GM12872 (cell line): ENCODE measurements at regions not wholly inside any gene's neighbourhood (a gene's known extent, or its start where the extent isn't known, plus 50 kb on each side); places are given as distances from the start of the nearest gene placed in this dataset.

ENCODE experiments used
- TF ChIP-seq, protein P1 (sequence below): IDR thresholded peaks from 3 replicates; pipeline ENCODE4 v1.5.1; 2011; ENCODE audit warnings: low read depth, mild to moderate bottlenecking, low read length, moderate library complexity; ENCODE audit not compliant: insufficient read depth

DNA sequence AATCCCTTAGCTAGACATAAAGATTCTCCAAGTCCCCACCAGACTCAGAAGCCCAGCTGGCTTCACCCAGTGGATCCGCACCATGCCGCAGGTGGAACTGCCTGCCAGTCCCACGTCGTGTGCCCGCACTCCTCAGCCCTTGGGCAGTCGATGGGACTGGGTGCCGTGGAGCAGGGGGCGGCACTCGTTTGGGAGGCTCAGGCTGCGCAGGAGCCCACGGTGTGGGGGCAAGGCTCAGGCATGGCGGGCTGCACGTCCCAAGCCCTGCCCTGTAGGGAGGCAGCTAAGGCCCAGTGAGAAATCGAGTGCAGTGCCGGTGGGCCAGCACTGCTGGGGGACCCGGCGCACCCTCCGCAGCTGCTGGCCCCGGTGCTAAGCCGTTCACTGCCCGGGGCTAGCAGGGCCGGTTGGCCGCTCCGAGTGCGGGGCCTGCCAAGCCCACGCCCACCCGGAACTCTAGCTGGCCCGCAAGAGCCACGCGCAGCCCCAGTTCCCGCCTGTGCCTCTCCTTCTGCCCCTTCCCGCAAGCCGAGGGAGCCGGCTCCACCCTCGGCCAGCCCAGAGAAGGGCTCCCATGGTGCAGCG is 95.9 kb upstream of the DTNBP1 start:
- TF ChIP-seq, protein P1, sequence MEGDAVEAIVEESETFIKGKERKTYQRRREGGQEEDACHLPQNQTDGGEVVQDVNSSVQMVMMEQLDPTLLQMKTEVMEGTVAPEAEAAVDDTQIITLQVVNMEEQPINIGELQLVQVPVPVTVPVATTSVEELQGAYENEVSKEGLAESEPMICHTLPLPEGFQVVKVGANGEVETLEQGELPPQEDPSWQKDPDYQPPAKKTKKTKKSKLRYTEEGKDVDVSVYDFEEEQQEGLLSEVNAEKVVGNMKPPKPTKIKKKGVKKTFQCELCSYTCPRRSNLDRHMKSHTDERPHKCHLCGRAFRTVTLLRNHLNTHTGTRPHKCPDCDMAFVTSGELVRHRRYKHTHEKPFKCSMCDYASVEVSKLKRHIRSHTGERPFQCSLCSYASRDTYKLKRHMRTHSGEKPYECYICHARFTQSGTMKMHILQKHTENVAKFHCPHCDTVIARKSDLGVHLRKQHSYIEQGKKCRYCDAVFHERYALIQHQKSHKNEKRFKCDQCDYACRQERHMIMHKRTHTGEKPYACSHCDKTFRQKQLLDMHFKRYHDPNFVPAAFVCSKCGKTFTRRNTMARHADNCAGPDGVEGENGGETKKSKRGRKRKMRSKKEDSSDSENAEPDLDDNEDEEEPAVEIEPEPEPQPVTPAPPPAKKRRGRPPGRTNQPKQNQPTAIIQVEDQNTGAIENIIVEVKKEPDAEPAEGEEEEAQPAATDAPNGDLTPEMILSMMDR, result no peak

DNA sequence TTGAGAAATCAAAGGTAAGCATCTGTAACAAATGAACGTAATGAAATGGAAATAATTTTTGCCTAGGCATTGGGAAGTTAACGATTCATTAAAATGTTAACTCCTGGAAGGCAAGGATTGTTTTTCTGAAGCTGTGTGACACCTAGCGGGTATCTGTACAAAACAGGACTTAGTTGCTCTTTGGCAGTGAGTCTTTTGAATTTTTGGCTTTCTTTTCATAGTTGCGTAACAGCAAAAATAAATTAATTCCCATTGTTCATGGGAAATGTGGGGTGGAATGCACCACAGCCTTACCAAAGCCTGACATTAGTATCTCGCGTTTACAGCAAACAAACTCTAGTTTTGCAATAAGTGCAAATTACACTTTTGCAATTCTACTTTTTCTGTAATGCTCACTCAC is 92.7 kb upstream of the DTNBP1 start:
- TF ChIP-seq, protein P1, result no peak

DNA sequence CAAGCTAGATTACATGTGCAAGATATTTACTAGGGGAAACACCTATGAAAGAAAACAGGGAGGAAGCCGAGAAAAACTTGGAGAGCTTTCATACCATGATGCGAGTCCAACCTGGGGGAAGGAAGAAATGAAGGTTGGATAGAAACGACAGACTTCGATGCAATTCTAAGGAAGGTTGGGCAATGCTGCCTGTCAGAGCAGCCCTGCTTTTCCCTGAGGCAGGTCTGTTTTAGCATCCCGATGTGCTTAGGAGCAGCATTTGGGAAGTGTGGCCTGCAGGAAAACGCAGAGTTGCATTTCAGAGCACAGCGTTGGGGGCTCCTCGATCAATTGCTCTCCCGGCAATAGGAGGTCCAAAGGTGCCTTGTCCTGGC is 91.9 kb upstream of the DTNBP1 start:
- TF ChIP-seq, protein P1, result no peak

DNA sequence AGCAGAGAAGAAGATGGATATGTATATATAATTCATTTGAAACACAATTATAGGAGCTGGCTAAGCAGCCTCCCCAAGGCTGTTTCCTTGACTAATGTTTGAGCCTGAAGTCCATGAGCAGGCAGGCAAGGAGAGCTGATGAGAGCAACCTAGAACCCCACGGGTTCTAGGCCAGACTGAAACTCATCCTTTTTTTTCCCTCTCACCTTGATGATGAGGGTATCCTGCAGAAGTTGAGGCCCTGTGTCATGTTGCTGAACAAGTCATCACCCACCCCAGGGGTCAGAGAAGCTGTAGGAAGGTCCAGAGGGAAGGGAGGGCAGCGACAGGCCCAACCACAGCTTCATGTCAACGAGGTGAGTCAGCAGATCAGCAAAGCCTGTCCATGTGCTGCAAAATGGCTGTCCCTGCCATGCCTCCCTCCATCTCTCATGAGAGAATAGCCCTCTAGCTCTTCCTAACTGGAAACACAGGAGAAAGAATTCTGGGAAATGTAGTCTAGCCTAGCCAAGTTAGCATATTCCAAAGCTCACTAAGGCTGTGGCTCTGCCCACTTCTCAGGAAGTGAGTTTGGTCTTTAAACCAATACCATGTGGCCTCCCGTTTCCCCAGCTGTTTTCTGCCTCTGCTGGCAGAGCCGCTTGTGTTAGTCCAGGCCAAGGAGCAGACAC is 91.3 kb upstream of the DTNBP1 start:
- TF ChIP-seq, protein P1, result no peak

DNA sequence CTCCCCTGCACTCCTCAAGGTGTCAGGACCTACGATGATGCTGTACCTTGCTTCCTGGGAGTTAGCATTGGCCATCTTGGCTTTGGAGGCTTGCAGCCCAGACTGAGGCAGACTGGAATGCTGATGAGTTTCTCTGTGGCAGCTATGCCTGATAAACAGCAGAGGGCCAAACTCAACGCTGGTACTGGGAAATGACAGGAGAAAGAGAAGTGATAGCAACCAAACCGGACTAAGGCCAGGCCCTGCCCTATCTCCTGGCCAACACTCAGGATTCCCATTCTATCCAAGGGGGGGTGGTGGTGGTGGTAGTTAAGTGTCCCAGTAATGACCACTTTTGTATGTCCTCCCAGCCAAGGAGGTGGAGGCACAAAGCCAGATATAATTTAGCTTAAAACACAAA is 90.0 kb upstream of the DTNBP1 start:
- TF ChIP-seq, protein P1, result peak; percentile 18; the same call in 1 of the 3 replicates

DNA sequence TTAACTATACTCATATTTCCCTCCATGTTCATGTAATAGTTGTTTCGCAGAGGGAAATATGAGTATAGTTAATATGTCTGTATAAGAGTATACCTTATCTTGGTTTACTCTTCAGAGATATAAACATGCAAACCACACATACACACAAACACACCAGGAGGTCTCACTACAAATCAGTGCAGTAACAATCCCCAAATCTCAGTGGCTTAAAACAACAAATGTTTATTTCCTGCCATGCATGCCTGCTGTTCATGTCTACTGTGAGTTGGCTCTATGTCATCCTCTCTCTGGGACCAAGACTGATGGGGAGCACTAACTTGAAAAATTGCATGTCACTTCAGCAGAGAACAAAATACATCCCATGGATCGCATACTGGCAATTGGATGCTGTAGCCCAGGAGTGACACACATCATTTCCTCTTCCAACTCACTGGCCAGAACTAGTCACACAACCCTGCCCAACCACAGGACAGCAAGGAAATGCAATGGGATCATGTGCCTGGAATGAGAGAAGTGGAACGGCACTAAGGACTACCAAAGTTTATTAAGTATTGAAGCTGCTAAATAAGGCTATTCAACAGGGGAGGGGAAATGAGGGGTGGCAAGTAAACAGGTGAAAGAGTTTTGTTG is 89.0 kb upstream of the DTNBP1 start:
- TF ChIP-seq, protein P1, result no peak

DNA sequence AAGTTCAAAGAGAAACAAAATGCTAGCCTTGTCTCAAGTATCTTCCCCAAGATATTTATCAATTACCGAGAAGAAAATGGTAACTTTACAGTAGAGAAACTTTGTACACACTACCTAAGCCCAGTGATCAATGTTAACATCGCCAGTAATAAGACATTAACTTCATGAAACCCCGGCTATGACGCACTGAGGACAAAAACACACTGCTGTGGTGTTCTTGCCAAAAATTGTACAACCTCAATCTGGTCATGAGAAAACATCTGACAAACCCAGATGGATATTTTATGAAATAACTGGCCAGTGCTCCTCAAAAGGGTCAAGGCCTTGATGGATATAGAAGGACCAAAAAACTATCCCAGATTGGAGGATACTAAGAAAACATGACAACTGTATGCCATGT is 85.5 kb upstream of the DTNBP1 start:
- TF ChIP-seq, protein P1, result no peak
